DND-41 (cell line): ENCODE measurements at regions not wholly inside any gene's neighbourhood (a gene's known extent, or its start where the extent isn't known, plus 50 kb on each side); places are given as distances from the start of the nearest gene placed in this dataset.

Experiments
- ATAC-seq: fragments of 200-7000 bp; cut with Tn5 transposase; 3 replicates; pipeline ENCODE4 v1.9.1; 2021; ENCODE audit warnings: low read depth; ENCODE audit not compliant: insufficient read depth
- DNase-seq: peaks from one replicate; pipeline ENCODE4 v3.0.0-alpha.2; 2020
- H2AFZ ChIP-seq: 2 replicates; pipeline ENCODE4 v1.6.0; 2012; ENCODE audit warnings: low read depth, low read length
- H3K27ac ChIP-seq: 2 replicates; pipeline ENCODE4 v1.5.1; 2012; ENCODE audit warnings: low read length, inconsistent platforms
- H3K27me3 ChIP-seq: fragments of 200-600 bp; sonication (generic); 2 replicates; pipeline ENCODE4 v1.6.0; 2012; ENCODE audit warnings: low read length, mild to moderate bottlenecking, inconsistent platforms; ENCODE audit not compliant: insufficient read depth, poor library complexity
- H3K36me3 ChIP-seq: 2 replicates; pipeline ENCODE4 v1.5.1; 2012; ENCODE audit warnings: low read length, inconsistent platforms; ENCODE audit not compliant: insufficient read depth
- H3K4me1 ChIP-seq: 2 replicates; pipeline ENCODE4 v1.5.1; 2012; ENCODE audit warnings: mild to moderate bottlenecking, low read length; ENCODE audit not compliant: insufficient read depth
- H3K4me2 ChIP-seq: 2 replicates; pipeline ENCODE4 v1.6.0; 2012; ENCODE audit warnings: mild to moderate bottlenecking, moderate library complexity, low read length, inconsistent platforms; ENCODE audit not compliant: insufficient read depth
- H3K4me3 ChIP-seq, 2 experiments: fragments of 200-600 bp in 1 of 2; shearing (Covaris generic) in 1 of 2; 2 replicates each; pipeline ENCODE4 v1.5.1; 2012 to 2016; ENCODE audit warnings: inconsistent platforms in 2 of 2, low read length in 2 of 2, mild to moderate bottlenecking in 2 of 2, low read depth in 1 of 2, moderate library complexity in 1 of 2
- H3K79me2 ChIP-seq: 2 replicates; pipeline ENCODE4 v1.6.0; 2012; ENCODE audit warnings: low read length, inconsistent platforms; ENCODE audit not compliant: insufficient read depth
- H3K9ac ChIP-seq: 2 replicates; pipeline ENCODE4 v1.6.0; 2012; ENCODE audit warnings: low read depth, mild to moderate bottlenecking, inconsistent platforms, low read length, moderate library complexity
- H3K9me3 ChIP-seq: 2 replicates; pipeline ENCODE4 v1.5.1; 2012; ENCODE audit warnings: low read length, moderate library complexity, mild to moderate bottlenecking, inconsistent platforms; ENCODE audit not compliant: insufficient read depth, severe bottlenecking
- H4K20me1 ChIP-seq: 2 replicates; pipeline ENCODE4 v1.6.0; 2012; ENCODE audit warnings: low read length; ENCODE audit not compliant: insufficient read depth
- EZH2 ChIP-seq: IDR thresholded peaks from 3 replicates; pipeline ENCODE4 v1.6.1; 2012; ENCODE audit warnings: borderline replicate concordance, low read depth, mild to moderate bottlenecking, moderate library complexity, low read length, inconsistent platforms; ENCODE audit not compliant: severe bottlenecking
- TF ChIP-seq, protein P1 (sequence below): IDR thresholded peaks from 2 replicates; pipeline ENCODE4 v1.5.1; 2012; ENCODE audit warnings: borderline replicate concordance, low read length, moderate library complexity, mild to moderate bottlenecking; ENCODE audit not compliant: poor library complexity, severe bottlenecking; ENCODE audit errors: extremely low read depth

DNA sequence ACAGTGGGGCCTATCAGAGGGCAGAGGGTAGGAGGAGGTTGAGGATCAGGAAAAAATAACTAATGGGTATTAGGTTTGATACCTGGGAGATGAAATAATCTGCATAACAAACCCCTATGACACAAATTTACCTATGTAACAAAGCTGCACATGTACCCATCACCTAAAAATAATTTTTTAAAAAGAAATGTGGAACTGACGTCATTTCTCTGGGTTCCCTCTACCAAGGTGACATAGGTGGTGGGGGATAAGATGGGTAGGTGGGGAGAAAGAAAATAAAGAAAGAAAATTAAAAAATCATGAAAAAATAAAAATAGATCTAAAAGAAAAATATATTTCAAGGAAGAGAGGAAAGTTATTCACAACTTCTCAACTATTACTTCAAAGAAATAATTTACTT lies 153.1 kb upstream of the SORCS1 start:
- Histone ChIP-seq H4K20me1 (no peaks in the 10 kb centered on the region), H3K27ac (no peak overlapping the region), H3K9me3 (no peaks in the 10 kb centered on the region), H3K79me2 (no peaks in the 10 kb centered on the region), H2AFZ (no peak overlapping the region), H3K4me1 (no peaks in the 10 kb centered on the region), H3K27me3 (no peaks in the 10 kb centered on the region), H3K36me3 (no peaks in the 10 kb centered on the region), H3K9ac (no peak overlapping the region), H3K4me3 (no peak overlapping the region), H3K4me2 (no peak overlapping the region)
- no peak for DNase-seq
- ATAC-seq = no peak
- TF ChIP-seq, protein P1, sequence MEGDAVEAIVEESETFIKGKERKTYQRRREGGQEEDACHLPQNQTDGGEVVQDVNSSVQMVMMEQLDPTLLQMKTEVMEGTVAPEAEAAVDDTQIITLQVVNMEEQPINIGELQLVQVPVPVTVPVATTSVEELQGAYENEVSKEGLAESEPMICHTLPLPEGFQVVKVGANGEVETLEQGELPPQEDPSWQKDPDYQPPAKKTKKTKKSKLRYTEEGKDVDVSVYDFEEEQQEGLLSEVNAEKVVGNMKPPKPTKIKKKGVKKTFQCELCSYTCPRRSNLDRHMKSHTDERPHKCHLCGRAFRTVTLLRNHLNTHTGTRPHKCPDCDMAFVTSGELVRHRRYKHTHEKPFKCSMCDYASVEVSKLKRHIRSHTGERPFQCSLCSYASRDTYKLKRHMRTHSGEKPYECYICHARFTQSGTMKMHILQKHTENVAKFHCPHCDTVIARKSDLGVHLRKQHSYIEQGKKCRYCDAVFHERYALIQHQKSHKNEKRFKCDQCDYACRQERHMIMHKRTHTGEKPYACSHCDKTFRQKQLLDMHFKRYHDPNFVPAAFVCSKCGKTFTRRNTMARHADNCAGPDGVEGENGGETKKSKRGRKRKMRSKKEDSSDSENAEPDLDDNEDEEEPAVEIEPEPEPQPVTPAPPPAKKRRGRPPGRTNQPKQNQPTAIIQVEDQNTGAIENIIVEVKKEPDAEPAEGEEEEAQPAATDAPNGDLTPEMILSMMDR = no peak
- no peak for TF ChIP-seq EZH2

DNA sequence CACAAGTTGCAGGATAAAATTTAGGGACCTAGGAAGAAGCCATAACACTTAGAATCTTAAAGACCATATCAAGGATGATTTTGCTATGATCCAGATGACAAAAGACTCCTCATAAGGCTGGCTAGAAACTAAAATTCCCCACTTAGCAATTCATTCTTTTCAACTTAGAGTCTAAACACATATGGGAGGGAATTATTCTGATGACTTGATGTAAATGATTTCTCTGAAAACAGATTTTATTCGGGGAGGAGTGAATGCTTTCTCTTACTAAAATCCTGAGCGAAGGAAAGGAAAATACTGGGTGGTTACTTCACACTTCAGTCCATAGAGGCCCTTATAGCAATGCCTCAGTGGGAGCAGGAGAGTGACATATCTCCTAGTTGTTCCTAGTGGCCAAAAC lies 138.7 kb upstream of the SORCS1 start:
- no peaks in the 10 kb centered on the region for H3K9me3 ChIP-seq
- ATAC-seq = no peak

DNA sequence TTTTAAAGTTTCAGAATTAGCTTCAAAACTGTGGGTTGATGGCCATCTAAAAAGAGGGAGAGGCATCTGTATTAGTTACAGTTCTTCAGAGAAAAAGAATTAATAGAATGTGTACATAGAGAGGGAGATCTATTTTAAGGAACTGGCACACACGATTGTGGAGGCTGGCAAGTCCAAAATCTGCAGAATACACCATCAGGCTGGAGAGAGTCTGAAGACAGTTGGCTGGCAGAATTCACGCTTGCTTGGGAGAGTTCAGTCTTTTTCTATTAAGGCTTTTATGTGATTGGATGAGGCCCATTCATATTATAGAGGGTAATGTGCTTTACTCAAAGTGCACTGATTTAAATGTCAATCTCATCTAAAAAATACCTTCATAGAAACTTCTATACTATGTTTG lies 135.1 kb upstream of the SORCS1 start:
- H3K9ac ChIP-seq = no peak overlapping the region
- H3K27ac ChIP-seq = no peak overlapping the region
- no peaks in the 10 kb centered on the region for H4K20me1 ChIP-seq
- H3K27me3 ChIP-seq = no peaks in the 10 kb centered on the region
- H3K4me3 ChIP-seq = no peak overlapping the region
- DNase-seq (no peak), ATAC-seq (no peak)
- no peaks in the 10 kb centered on the region for H3K4me1 ChIP-seq
- H3K4me2 ChIP-seq = no peak overlapping the region
- no peaks in the 10 kb centered on the region for H3K79me2 ChIP-seq
- H3K36me3 ChIP-seq = no peaks in the 10 kb centered on the region
- no peak overlapping the region for H2AFZ ChIP-seq
- no peaks in the 10 kb centered on the region for H3K9me3 ChIP-seq
- TF ChIP-seq, protein P1 = no peak
- no peak for TF ChIP-seq EZH2

More for the DNA sequence above, 138.7 kb upstream of the SORCS1 start:
- Histone ChIP-seq H3K4me1 (no peaks in the 10 kb centered on the region), H2AFZ (no peak overlapping the region), H3K36me3 (no peaks in the 10 kb centered on the region), H3K27ac (no peak overlapping the region), H3K9ac (no peak overlapping the region), H4K20me1 (no peaks in the 10 kb centered on the region), H3K4me2 (no peak overlapping the region), H3K27me3 (no peaks in the 10 kb centered on the region), H3K4me3 (no peak overlapping the region), H3K79me2 (no peaks in the 10 kb centered on the region)
- no peak for DNase-seq
- TF ChIP-seq, protein P1 = no peak

DNA sequence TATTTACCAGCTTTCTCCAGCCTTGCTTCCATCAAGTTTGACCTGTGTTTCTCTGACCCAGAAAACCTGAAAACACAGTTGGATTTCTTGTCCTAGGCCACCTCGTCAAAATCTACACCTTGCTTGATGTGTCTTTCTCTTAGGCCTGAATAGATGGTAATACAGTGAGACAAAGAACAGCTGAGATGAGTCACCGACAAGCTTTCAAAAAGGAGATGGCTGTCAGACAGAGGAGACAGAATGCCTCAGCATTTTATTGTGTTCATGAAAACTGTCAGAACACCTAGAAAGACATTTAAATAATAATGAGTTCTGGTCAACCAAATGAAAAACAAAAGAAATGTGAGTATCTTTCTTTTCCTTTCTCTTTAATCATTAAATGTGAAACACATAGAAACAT lies 119.7 kb upstream of the SORCS1 start:
- no peak overlapping the region for H2AFZ ChIP-seq
- no peak for TF ChIP-seq EZH2
- TF ChIP-seq, protein P1 = no peak
- H3K4me1 ChIP-seq = no peaks in the 10 kb centered on the region
- no peaks in the 10 kb centered on the region for H3K9me3 ChIP-seq
- no peak for ATAC-seq
- no peaks in the 10 kb centered on the region for H3K79me2 ChIP-seq
- no peak overlapping the region for H3K4me2 ChIP-seq
- H4K20me1 ChIP-seq = no peaks in the 10 kb centered on the region
- no peak overlapping the region for H3K27ac ChIP-seq
- no peaks in the 10 kb centered on the region for H3K36me3 ChIP-seq
- H3K9ac ChIP-seq = no peak overlapping the region
- no peak overlapping the region for H3K4me3 ChIP-seq
- no peak for DNase-seq
- H3K27me3 ChIP-seq = no peaks in the 10 kb centered on the region
